Natural killer cell (primary cell): ENCODE measurements at regions not wholly inside any gene's neighbourhood (a gene's known extent, or its start where the extent isn't known, plus 50 kb on each side); places are given as distances from the start of the nearest gene placed in this dataset.

Source experiments
- ATAC-seq, 3 donors: fragments of 150-1000 bp in 2 of 3; fragments of 200-7000 bp in 1 of 3; cut with Tn5 transposase; 1 replicate in 1 of 3; 2 replicates in 2 of 3; pipeline ENCODE4 v1.10.0; 2021; ENCODE audit warnings: mild to moderate bottlenecking in 2 of 3, moderate library complexity in 2 of 3
- DNase-seq, 2 donors: peaks; one replicate each; pipeline versions ENCODE4 v3.0.0 to v3.0.0-alpha.2; 2013 to 2021; ENCODE audit warnings: mixed read lengths in 1 of 2
- H3K27ac ChIP-seq: one replicate; pipeline ENCODE4 v1.5.1; 2013; ENCODE audit warnings: mild to moderate bottlenecking, low read length
- H3K27me3 ChIP-seq: one replicate; pipeline ENCODE4 v1.6.1; 2013; ENCODE audit warnings: low read length; ENCODE audit not compliant: control insufficient read depth, insufficient read depth
- H3K36me3 ChIP-seq: one replicate; pipeline ENCODE4 v1.6.1; 2013; ENCODE audit warnings: low read length; ENCODE audit not compliant: control insufficient read depth, insufficient read depth
- H3K4me1 ChIP-seq: one replicate; pipeline ENCODE4 v1.6.1; 2013; ENCODE audit warnings: low read length; ENCODE audit not compliant: control insufficient read depth, insufficient read depth
- H3K4me3 ChIP-seq: one replicate; pipeline ENCODE4 v1.5.1; 2013; ENCODE audit warnings: low read length
- H3K9me3 ChIP-seq: one replicate; pipeline ENCODE4 v1.6.1; 2013; ENCODE audit warnings: low read length; ENCODE audit not compliant: control insufficient read depth, insufficient read depth
- H3K27ac Mint-ChIP-seq, 2 donors: one replicate each; pipeline ENCODE4 v1.8.0; 2022; ENCODE audit warnings: mild to moderate bottlenecking in 2 of 2, mixed read lengths in 2 of 2, moderate library complexity in 1 of 2
- H3K27me3 Mint-ChIP-seq, 2 donors: one replicate each; pipeline ENCODE4 v1.8.0; 2022; ENCODE audit warnings: low read depth in 2 of 2, mixed read lengths in 2 of 2
- H3K36me3 Mint-ChIP-seq: one replicate; pipeline ENCODE4 v1.8.0; 2022; ENCODE audit warnings: mixed read lengths
- H3K4me1 Mint-ChIP-seq, 2 donors: one replicate each; pipeline ENCODE4 v1.8.0; 2022; ENCODE audit warnings: mixed read lengths in 2 of 2
- H3K4me3 Mint-ChIP-seq: one replicate; pipeline ENCODE4 v1.8.0; 2022; ENCODE audit warnings: mild to moderate bottlenecking, moderate library complexity, mixed read lengths
- H3K9me3 Mint-ChIP-seq, 2 donors: one replicate each; pipeline ENCODE4 v1.8.0; 2022; ENCODE audit warnings: mixed read lengths in 2 of 2
- CTCF ChIP-seq: fragments of 200-600 bp; IDR thresholded peaks from one replicate; pipeline ENCODE4 v1.8.0; 2022; ENCODE audit warnings: antibody characterized with exemption
- WGBS: methylation state at CpG from one replicate; pipeline ENCODE4 v1.1.7; 2013; ENCODE audit warnings: missing lambda C conversion rate; ENCODE audit not compliant: insufficient coverage; 5-methylcytosine and 5-hydroxymethylcytosine counted together
- intact Hi-C: fragments of 100-400 bp; cut with micrococcal nuclease; formaldehyde crosslinking; loops from one replicate; pipeline ENCODE4 v1.14.2; 2022

- ATAC-seq = no peak
- H3K4me1 Mint-ChIP-seq = no peaks in the 10 kb centered on the region
- no peak overlapping the region for H3K27ac ChIP-seq
- intact Hi-C loops = no loop called here
- H3K27me3 ChIP-seq = no peaks in the 10 kb centered on the region
- no peaks in the 10 kb centered on the region for H3K27me3 Mint-ChIP-seq
- no peak overlapping the region for H3K27ac Mint-ChIP-seq
- H3K36me3 Mint-ChIP-seq = no peaks in the 10 kb centered on the region
- no peak overlapping the region for H3K4me3 ChIP-seq
- no peaks in the 10 kb centered on the region for H3K9me3 ChIP-seq
- DNase-seq = no peak
- H3K36me3 ChIP-seq = no peaks in the 10 kb centered on the region
- no CpG with 5 or more reads among the region's 3 CpGs for WGBS
- peaks cover 7 to 8% of the 10 kb centered on the region in 2 donors for H3K9me3 Mint-ChIP-seq
- H3K4me1 ChIP-seq = no peaks in the 10 kb centered on the region
- TF ChIP-seq CTCF = no peak
- H3K4me3 Mint-ChIP-seq = no peak overlapping the region
Measured at GRCh38 chr13:82713687-82714405, 1168.4 kb downstream of the SLITRK1 start.

GRCh38 chr13:82702513-82702912 lies 1179.8 kb downstream of the SLITRK1 start:
- intact Hi-C loops = no loop called here
- Mint-ChIP-seq H3K27me3 (no peaks in the 10 kb centered on the region), H3K4me1 (no peaks in the 10 kb centered on the region), H3K9me3 (peaks cover 14 to 17% of the 10 kb centered on the region in 2 donors), H3K36me3 (peaks cover 12% of the 10 kb centered on the region), H3K27ac (no peak overlapping the region), H3K4me3 (no peak overlapping the region)
- H3K9me3 ChIP-seq = no peaks in the 10 kb centered on the region
- H3K4me3 ChIP-seq = no peak overlapping the region
- H3K36me3 ChIP-seq = no peaks in the 10 kb centered on the region
- ATAC-seq (no peak), DNase-seq (no peak)
- no peak for TF ChIP-seq CTCF
- no CpG with 5 or more reads among the region's 1 CpG for WGBS
- no peaks in the 10 kb centered on the region for H3K4me1 ChIP-seq
- no peak overlapping the region for H3K27ac ChIP-seq
- no peaks in the 10 kb centered on the region for H3K27me3 ChIP-seq

- Histone ChIP-seq H3K27me3 (no peaks in the 10 kb centered on the region), H3K9me3 (no peaks in the 10 kb centered on the region), H3K4me3 (no peak overlapping the region), H3K36me3 (no peaks in the 10 kb centered on the region), H3K27ac (no peak overlapping the region), H3K4me1 (no peaks in the 10 kb centered on the region)
- TF ChIP-seq CTCF = no peak
- DNase-seq = no peak
- Mint-ChIP-seq H3K27me3 (no peaks in the 10 kb centered on the region), H3K36me3 (peaks cover 6% of the 10 kb centered on the region), H3K4me1 (no peaks in the 10 kb centered on the region), H3K4me3 (no peak overlapping the region), H3K27ac (no peak overlapping the region), H3K9me3 (peaks cover 11 to 13% of the 10 kb centered on the region in 2 donors)
- WGBS = 79% methylated on average over 2 of the region's 2 CpGs
- intact Hi-C loops = no loop called here
- ATAC-seq = no peak
Measured at GRCh38 chr13:82701020-82701419, 1181.3 kb downstream of the SLITRK1 start.

- DNase-seq = no peak
- Histone ChIP-seq H3K27me3 (no peaks in the 10 kb centered on the region), H3K27ac (no peak overlapping the region), H3K4me1 (no peaks in the 10 kb centered on the region), H3K36me3 (no peaks in the 10 kb centered on the region), H3K9me3 (no peaks in the 10 kb centered on the region), H3K4me3 (no peak overlapping the region)
- Mint-ChIP-seq H3K4me3 (no peak overlapping the region), H3K36me3 (peaks cover 6% of the 10 kb centered on the region), H3K27ac (no peak overlapping the region), H3K4me1 (no peaks in the 10 kb centered on the region), H3K27me3 (no peaks in the 10 kb centered on the region), H3K9me3 (peaks cover 8 to 11% of the 10 kb centered on the region in 2 donors)
- ATAC-seq = no peak
- TF ChIP-seq CTCF = no peak
- intact Hi-C loops = no loop called here
Measured at GRCh38 chr13:82698941-82699340, 1183.3 kb downstream of the SLITRK1 start.
